CD4-positive, alpha-beta T cell treated with Interleukin-6 at 100 ng/mL for 8 hours (primary cell): ENCODE measurements at regions not wholly inside any gene's neighbourhood (a gene's known extent, or its start where the extent isn't known, plus 50 kb on each side); places are given as distances from the start of the nearest gene placed in this dataset.

Source experiments
- DNase-seq: peaks from one replicate; pipeline ENCODE4 v3.0.0-alpha.2; 2020; ENCODE audit warnings: mixed read lengths, low spot score

GRCh38 chr5:69033690-69034089, 60.1 kb upstream of the SLC30A5 start:
- no peak for DNase-seq

- no peak for DNase-seq
Observed at GRCh38 chr5:69034898-69035297, 58.9 kb upstream of the SLC30A5 start.

- DNase-seq = no peak
Observed at GRCh38 chr5:69035665-69036064, 58.1 kb upstream of the SLC30A5 start.

- no peak for DNase-seq
Observed at GRCh38 chr5:69038539-69038938, 55.3 kb upstream of the SLC30A5 start.

- DNase-seq = no peak
Observed at GRCh38 chr5:69039829-69040228, 54.0 kb upstream of the SLC30A5 start.

- no peak for DNase-seq
Observed at GRCh38 chr5:69042500-69042899, 51.3 kb upstream of the SLC30A5 start.

- DNase-seq = peak; percentile 90
Observed at GRCh38 chr5:69042915-69043654, 50.7 kb upstream of the SLC30A5 start.

- DNase-seq = no peak
Observed at GRCh38 chr5:69043655-69043996, 50.2 kb upstream of the SLC30A5 start.
